ENCODE measurements at regions not wholly inside any gene's neighbourhood (a gene's known extent, or its start where the extent isn't known, plus 50 kb on each side); places are given as distances from the start of the nearest gene placed in this dataset.

DNA sequence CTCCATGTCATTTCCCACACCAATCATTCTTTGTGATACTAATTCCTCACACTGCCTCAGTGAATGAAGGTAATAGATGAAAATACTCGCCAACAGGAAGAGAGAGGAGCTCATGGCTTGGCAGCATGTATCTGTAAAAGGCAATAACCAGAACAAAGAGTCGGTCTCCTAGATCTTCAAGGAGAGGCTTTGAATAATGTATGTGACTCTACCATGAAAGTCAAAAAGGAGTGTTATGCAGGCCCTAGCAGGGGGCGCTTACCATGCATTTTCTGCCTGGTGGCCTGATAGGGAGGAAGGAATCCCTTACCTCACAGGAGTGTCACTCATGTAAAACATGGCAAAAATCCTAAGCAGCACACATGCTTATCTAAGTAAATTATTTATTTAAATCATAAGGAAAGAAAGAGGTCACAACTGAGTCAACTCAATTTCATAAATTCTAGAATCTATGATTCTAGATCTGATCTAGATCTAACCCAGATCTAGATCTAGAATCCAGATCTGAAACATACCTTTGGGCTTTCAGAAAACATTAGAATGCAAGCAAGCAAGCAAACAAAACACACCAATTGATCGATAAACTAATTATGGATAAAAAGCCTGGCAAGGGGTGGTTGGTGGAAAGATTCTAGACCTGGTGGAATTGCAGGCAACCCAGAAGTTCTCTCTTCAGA lies 226.3 kb upstream of the KLF6 start:
- Histone ChIP-seq H3K4me3 (no peak overlapping the region), H3K27me3 (no peaks in the 10 kb centered on the region), H3K36me3 (no peaks in the 10 kb centered on the region), H3K27ac (no peak overlapping the region), H3K4me1 (no peaks in the 10 kb centered on the region), H3K9me3 (no peaks in the 10 kb centered on the region)
- ATAC-seq (no peak), DNase-seq (no peak)
- in situ Hi-C loops (cut with MboI; ENCODE audit: low sequenced_read_pairs in 4 of 4) (no loop called here), intact Hi-C loops (cut with DNase I; ENCODE audit: low total_unique reads) (no loop called here)
- TF ChIP-seq, protein P1, sequence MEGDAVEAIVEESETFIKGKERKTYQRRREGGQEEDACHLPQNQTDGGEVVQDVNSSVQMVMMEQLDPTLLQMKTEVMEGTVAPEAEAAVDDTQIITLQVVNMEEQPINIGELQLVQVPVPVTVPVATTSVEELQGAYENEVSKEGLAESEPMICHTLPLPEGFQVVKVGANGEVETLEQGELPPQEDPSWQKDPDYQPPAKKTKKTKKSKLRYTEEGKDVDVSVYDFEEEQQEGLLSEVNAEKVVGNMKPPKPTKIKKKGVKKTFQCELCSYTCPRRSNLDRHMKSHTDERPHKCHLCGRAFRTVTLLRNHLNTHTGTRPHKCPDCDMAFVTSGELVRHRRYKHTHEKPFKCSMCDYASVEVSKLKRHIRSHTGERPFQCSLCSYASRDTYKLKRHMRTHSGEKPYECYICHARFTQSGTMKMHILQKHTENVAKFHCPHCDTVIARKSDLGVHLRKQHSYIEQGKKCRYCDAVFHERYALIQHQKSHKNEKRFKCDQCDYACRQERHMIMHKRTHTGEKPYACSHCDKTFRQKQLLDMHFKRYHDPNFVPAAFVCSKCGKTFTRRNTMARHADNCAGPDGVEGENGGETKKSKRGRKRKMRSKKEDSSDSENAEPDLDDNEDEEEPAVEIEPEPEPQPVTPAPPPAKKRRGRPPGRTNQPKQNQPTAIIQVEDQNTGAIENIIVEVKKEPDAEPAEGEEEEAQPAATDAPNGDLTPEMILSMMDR (IDR thresholded peaks at IDR 0.05 in 4 of 5, conservative IDR thresholded peaks at IDR 0.05 in 1 of 5) = no peak
- no peak for TF ChIP-seq POLR2A (IDR thresholded peaks at IDR 0.05)

DNA sequence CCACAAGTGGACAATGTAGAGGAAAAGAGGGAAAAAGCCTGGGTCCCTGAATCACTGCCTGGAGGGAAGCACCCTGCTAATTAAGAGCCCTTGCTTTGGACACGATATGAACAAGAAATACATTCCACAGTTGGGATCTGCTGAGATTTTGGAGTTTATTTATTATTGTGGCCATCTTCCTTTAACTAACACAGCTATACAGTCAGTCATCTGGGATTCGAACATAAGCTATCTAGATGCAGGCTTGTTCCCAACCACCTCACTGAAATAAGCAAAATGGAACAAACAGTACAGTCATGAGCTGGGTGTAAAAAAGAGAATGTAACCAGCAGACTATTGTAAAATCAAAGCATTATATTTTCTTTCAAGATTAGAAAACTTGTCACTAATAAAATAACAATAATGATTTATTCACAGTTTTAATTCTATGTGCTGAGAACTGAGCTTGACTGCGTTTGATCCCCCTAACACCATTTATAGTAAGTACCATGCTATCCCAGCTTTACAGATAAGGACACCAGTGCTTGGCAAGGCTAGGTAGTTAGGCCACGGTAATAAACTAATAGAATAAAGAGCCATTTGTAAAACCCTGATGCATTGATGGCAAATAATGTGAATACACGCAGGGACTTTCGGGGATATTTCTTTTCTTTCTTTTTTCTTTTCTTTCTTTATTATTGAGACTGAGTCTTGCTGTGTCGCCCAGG lies 223.8 kb upstream of the KLF6 start:
- ATAC-seq = no peak
- H3K36me3 ChIP-seq = no peaks in the 10 kb centered on the region
- in situ Hi-C loops (cut with MboI; ENCODE audit: low sequenced_read_pairs in 4 of 4) (no loop called here), intact Hi-C loops (cut with DNase I; ENCODE audit: low total_unique reads) (no loop called here)
- no peak for DNase-seq
- H3K4me3 ChIP-seq = no peak overlapping the region
- no peaks in the 10 kb centered on the region for H3K4me1 ChIP-seq
- no peaks in the 10 kb centered on the region for H3K9me3 ChIP-seq
- TF ChIP-seq POLR2A (IDR thresholded peaks at IDR 0.05) = no peak
- TF ChIP-seq, protein P1 (IDR thresholded peaks at IDR 0.05 in 4 of 5, conservative IDR thresholded peaks at IDR 0.05 in 1 of 5) = no peak
- no peaks in the 10 kb centered on the region for H3K27me3 ChIP-seq
- no peak overlapping the region for H3K27ac ChIP-seq

DNA sequence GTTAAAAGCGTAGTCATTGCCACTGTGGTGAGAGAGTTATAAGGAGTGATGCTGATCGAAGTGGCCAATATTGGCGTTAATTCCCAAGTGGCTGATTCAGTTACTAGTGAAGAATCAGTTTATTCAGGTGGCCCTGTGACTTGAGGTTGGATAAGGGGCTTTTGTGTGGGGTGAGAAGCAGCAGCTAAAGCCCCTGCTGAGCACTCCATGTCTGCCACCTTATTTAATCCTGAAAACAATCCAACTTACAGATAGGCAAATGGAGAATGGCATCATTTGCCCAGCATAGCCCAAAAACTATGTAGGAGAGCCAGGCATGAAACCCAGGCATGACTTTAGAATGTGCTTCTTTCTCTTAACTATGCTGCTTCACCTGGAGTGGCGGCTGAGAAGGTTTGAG lies 222.8 kb upstream of the KLF6 start:
- DNase-seq (no peak), ATAC-seq (no peak)
- Histone ChIP-seq H3K27ac (no peak overlapping the region), H3K27me3 (no peaks in the 10 kb centered on the region), H3K4me1 (no peaks in the 10 kb centered on the region), H3K36me3 (no peaks in the 10 kb centered on the region), H3K4me3 (no peak overlapping the region), H3K9me3 (no peaks in the 10 kb centered on the region)
- TF ChIP-seq, protein P1 (IDR thresholded peaks at IDR 0.05 in 4 of 5, conservative IDR thresholded peaks at IDR 0.05 in 1 of 5) = no peak
- no peak for TF ChIP-seq POLR2A (IDR thresholded peaks at IDR 0.05)
- in situ Hi-C loops (cut with MboI; ENCODE audit: low sequenced_read_pairs in 4 of 4) (no loop called here), intact Hi-C loops (cut with DNase I; ENCODE audit: low total_unique reads) (no loop called here)

DNA sequence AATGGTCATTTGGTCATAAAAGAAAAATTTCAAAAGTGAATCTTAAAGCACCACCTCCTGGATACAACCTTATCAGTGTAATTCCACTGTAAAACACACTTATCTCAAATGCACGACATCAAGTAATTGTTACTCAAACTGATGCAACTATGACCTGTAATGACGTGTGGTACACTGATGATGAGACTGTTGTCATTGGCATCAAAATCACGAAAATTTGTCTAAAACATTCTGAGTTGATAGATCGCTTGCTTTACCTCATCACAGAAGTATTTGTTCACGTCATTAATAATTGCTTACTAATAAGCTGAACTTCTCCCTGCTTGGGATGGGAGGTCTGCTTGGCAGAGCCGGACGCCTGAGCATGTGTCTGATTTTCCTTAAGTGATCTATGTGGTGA lies 221.8 kb upstream of the KLF6 start:
- no peak for TF ChIP-seq POLR2A (IDR thresholded peaks at IDR 0.05)
- TF ChIP-seq, protein P1 (IDR thresholded peaks at IDR 0.05 in 4 of 5, conservative IDR thresholded peaks at IDR 0.05 in 1 of 5) = no peak
- H3K4me1 ChIP-seq = no peaks in the 10 kb centered on the region
- intact Hi-C loops (cut with DNase I; ENCODE audit: low total_unique reads) = no loop called here
- no peak for DNase-seq
- H3K27ac ChIP-seq = no peak overlapping the region
- H3K4me3 ChIP-seq = no peak overlapping the region
- in situ Hi-C loops (cut with MboI; ENCODE audit: low sequenced_read_pairs in 4 of 4) = no loop called here
- ATAC-seq = no peak
- no peaks in the 10 kb centered on the region for H3K27me3 ChIP-seq
- H3K9me3 ChIP-seq = no peaks in the 10 kb centered on the region
- no peaks in the 10 kb centered on the region for H3K36me3 ChIP-seq
